ENCODE measurements at regions not wholly inside any gene's neighbourhood (a gene's known extent, or its start where the extent isn't known, plus 50 kb on each side); places are given as distances from the start of the nearest gene placed in this dataset.

- TF ChIP-seq EP300 (IDR thresholded peaks at IDR 0.05; ENCODE audit: borderline replicate concordance in 1 of 2, control insufficient read depth in 1 of 2, low read depth in 2 of 2, low read length in 2 of 2) (no peak), EZH2 (IDR thresholded peaks at IDR 0.05; ENCODE audit: borderline replicate concordance, control insufficient read depth, low read depth, low read length) (no peak)
These were observed 129.7 kb upstream of the PLEKHG7 start for GRCh38 chr12:92573104-92573503.

All from GM12878 (cell line).